PC-9 (cell line): ENCODE measurements at regions not wholly inside any gene's neighbourhood (a gene's known extent, or its start where the extent isn't known, plus 50 kb on each side); places are given as distances from the start of the nearest gene placed in this dataset.

Source experiments
- CTCF ChIP-seq: fragments of 200-600 bp; sonication (generic); conservative IDR thresholded peaks from 2 replicates; pipeline ENCODE4 v1.6.1; 2017; ENCODE audit warnings: mixed run types, antibody characterized with exemption, mild to moderate bottlenecking, moderate library complexity
- EZH2 ChIP-seq: fragments of 200-600 bp; sonication (generic); IDR thresholded peaks from 2 replicates; pipeline ENCODE4 v1.8.0; 2017; ENCODE audit warnings: antibody characterized with exemption, low read depth

- TF ChIP-seq CTCF (no peak), EZH2 (no peak)
These were observed 152.6 kb upstream of the RNF32 start for GRCh38 chr7:156487811-156488533.
